ENCODE measurements at regions not wholly inside any gene's neighbourhood (a gene's known extent, or its start where the extent isn't known, plus 50 kb on each side); places are given as distances from the start of the nearest gene placed in this dataset.

GRCh38 chr11:56932572-56933220 lies 56.0 kb upstream of the OR5AK2 start:
- no peak for DNase-seq (ENCODE audit: extremely low read depth, low read depth, low spot score)

GRCh38 chr11:56923116-56923515 lies 65.6 kb upstream of the OR5AK2 start:
- DNase-seq (ENCODE audit: extremely low read depth, low read depth, low spot score) = no peak

- DNase-seq (ENCODE audit: extremely low read depth, low read depth, low spot score) = no peak
Observed at GRCh38 chr11:56922421-56922820, 66.3 kb upstream of the OR5AK2 start.

- DNase-seq (ENCODE audit: extremely low read depth, low read depth, low spot score) = no peak
Observed at GRCh38 chr11:56917708-56918400, 70.9 kb upstream of the OR5AK2 start.

GRCh38 chr11:56916587-56916986 lies 72.1 kb upstream of the OR5AK2 start:
- DNase-seq (ENCODE audit: extremely low read depth, low read depth, low spot score) = no peak

- DNase-seq (ENCODE audit: extremely low read depth, low read depth, low spot score) = no peak
Observed at GRCh38 chr11:56916162-56916561, 72.6 kb upstream of the OR5AK2 start.

GRCh38 chr11:56911312-56911711 lies 77.4 kb upstream of the OR5AK2 start:
- no peak for DNase-seq (ENCODE audit: extremely low read depth, low read depth, low spot score)

- DNase-seq (ENCODE audit: extremely low read depth, low read depth, low spot score) = no peak
Observed at GRCh38 chr11:56910785-56911184, 77.9 kb upstream of the OR5AK2 start.

- DNase-seq (ENCODE audit: extremely low read depth, low read depth, low spot score) = no peak
Observed at GRCh38 chr11:56910046-56910773, 78.5 kb upstream of the OR5AK2 start.

GRCh38 chr11:56909563-56909962 lies 79.2 kb upstream of the OR5AK2 start:
- DNase-seq (ENCODE audit: extremely low read depth, low read depth, low spot score) = no peak

GRCh38 chr11:56909080-56909479 lies 79.6 kb upstream of the OR5AK2 start:
- no peak for DNase-seq (ENCODE audit: extremely low read depth, low read depth, low spot score)

- DNase-seq (ENCODE audit: extremely low read depth, low read depth, low spot score) = no peak
Observed at GRCh38 chr11:56906683-56907148, 82.0 kb upstream of the OR5AK2 start.

- no peak for DNase-seq (ENCODE audit: extremely low read depth, low read depth, low spot score)
Observed at GRCh38 chr11:56905936-56906335, 82.8 kb upstream of the OR5AK2 start.

GRCh38 chr11:56905442-56905841 lies 83.3 kb upstream of the OR5AK2 start:
- no peak for DNase-seq (ENCODE audit: extremely low read depth, low read depth, low spot score)

GRCh38 chr11:56898856-56899255 lies 89.9 kb upstream of the OR5AK2 start:
- DNase-seq (ENCODE audit: extremely low read depth, low read depth, low spot score) = no peak

GRCh38 chr11:56890584-56891305 lies 98.0 kb upstream of the OR5AK2 start:
- no peak for DNase-seq (ENCODE audit: extremely low read depth, low read depth, low spot score)

GRCh38 chr11:56889986-56890385 lies 98.7 kb upstream of the OR5AK2 start:
- no peak for DNase-seq (ENCODE audit: extremely low read depth, low read depth, low spot score)

GRCh38 chr11:56887940-56888339 lies 100.8 kb upstream of the OR5AK2 start:
- no peak for DNase-seq (ENCODE audit: extremely low read depth, low read depth, low spot score)

GRCh38 chr11:56886455-56886854 lies 102.3 kb upstream of the OR5AK2 start:
- no peak for DNase-seq (ENCODE audit: extremely low read depth, low read depth, low spot score)

- DNase-seq (ENCODE audit: extremely low read depth, low read depth, low spot score) = no peak
Observed at GRCh38 chr11:56885854-56886253, 102.9 kb upstream of the OR5AK2 start.

GRCh38 chr11:56885177-56885576 lies 103.5 kb upstream of the OR5AK2 start:
- DNase-seq (ENCODE audit: extremely low read depth, low read depth, low spot score) = no peak

Data from glomerular endothelial cell (primary cell).